GM12878 (cell line): ENCODE measurements at regions not wholly inside any gene's neighbourhood (a gene's known extent, or its start where the extent isn't known, plus 50 kb on each side); places are given as distances from the start of the nearest gene placed in this dataset.

Experiments
- ATAC-seq: fragments of 200-7000 bp; cut with Tn5 transposase; 3 replicates; pipeline ENCODE4 v1.9.1; 2020; ENCODE audit warnings: mild to moderate bottlenecking, moderate library complexity
- BruUV-seq: library from RNA; stranded (reverse); fragments of 400-500 nt; replicated peaks from 2 replicates; lab custom pipeline; 2021; lab: Mats Ljungman, UMichigan
- CTCF ChIA-PET: fragments of 300-600 bp; sonication (Branson Sonifier 250); formaldehyde crosslinking; extraction: SDS; loops from one replicate; lab custom pipeline; 2021; ENCODE audit warnings: inconsistent platforms; lab: Yijun Ruan, JAX
- POLR2A ChIA-PET: fragments of 350-600 bp; formaldehyde crosslinking; extraction: SDS; loops from one replicate; lab custom pipeline; 2021; ENCODE audit warnings: inconsistent platforms; lab: Charles Lee
- RAD21 ChIA-PET: fragments of 300-600 bp; sonication (Branson Sonifier 250); formaldehyde crosslinking; loops from one replicate; lab custom pipeline; 2023; ENCODE audit warnings: antibody characterized with exemption; ENCODE audit not compliant: unreplicated experiment; lab: Charles Lee
- SMC1A ChIA-PET: fragments of 300-600 bp; sonication (Branson Sonifier 250); formaldehyde crosslinking; loops from one replicate; lab custom pipeline; 2023; ENCODE audit not compliant: unreplicated experiment, uncharacterized antibody; lab: Charles Lee
- DNase-seq: peaks from one replicate; pipeline ENCODE4 v3.0.0-alpha.2; 2011; ENCODE audit warnings: low read depth, low spot score
- FAIRE-seq: peaks from 3 replicates; lab custom pipeline; 2011; peaks lifted over from hg19 to GRCh38; lab: Jason Lieb, UNC
- H2AFZ ChIP-seq: 2 replicates; pipeline ENCODE4 v1.6.0; 2011; ENCODE audit warnings: low read depth, low read length, control low read depth; ENCODE audit not compliant: control insufficient read depth
- H3K27ac ChIP-seq: 2 replicates; pipeline ENCODE4 v1.5.1; 2011; ENCODE audit warnings: control low read depth; ENCODE audit not compliant: control insufficient read depth, insufficient read depth
- H3K27me3 ChIP-seq, 2 experiments: replicated peaks in 1 of 2; 2 replicates each; pipeline versions ENCODE4 v1.6.0 to v1.6.1; 2011; ENCODE audit warnings: low read length in 1 of 2; ENCODE audit not compliant: control insufficient read depth in 2 of 2, insufficient read depth in 2 of 2
- H3K36me3 ChIP-seq, 2 experiments: 2 replicates each; pipeline ENCODE4 v1.5.1; 2011; ENCODE audit warnings: low read length in 1 of 2; ENCODE audit not compliant: control insufficient read depth in 2 of 2, insufficient read depth in 2 of 2
- H3K4me1 ChIP-seq: 2 replicates; pipeline ENCODE4 v1.6.1; 2011; ENCODE audit warnings: mild to moderate bottlenecking, low read length, moderate library complexity, mixed read lengths; ENCODE audit not compliant: control insufficient read depth, insufficient read depth
- H3K4me2 ChIP-seq: 2 replicates; pipeline ENCODE4 v1.6.0; 2011; ENCODE audit warnings: control low read depth; ENCODE audit not compliant: control insufficient read depth, insufficient read depth
- H3K4me3 ChIP-seq: fragments of 200-600 bp; sonication (generic); 2 replicates; pipeline ENCODE4 v1.5.1; 2016
- H3K79me2 ChIP-seq: 2 replicates; pipeline ENCODE4 v1.6.0; 2011; ENCODE audit warnings: low read length; ENCODE audit not compliant: control insufficient read depth, insufficient read depth
- H3K9ac ChIP-seq: 2 replicates; pipeline ENCODE4 v1.8.0; 2011; ENCODE audit warnings: low read length, control low read depth, mixed read lengths; ENCODE audit not compliant: control insufficient read depth, insufficient read depth
- H3K9me3 ChIP-seq: replicated peaks from 3 replicates; pipeline ENCODE4 v1.5.1; 2011; ENCODE audit warnings: mild to moderate bottlenecking, low read length; ENCODE audit not compliant: control insufficient read depth, insufficient read depth
- H4K20me1 ChIP-seq: 2 replicates; pipeline ENCODE4 v1.6.0; 2011; ENCODE audit not compliant: control insufficient read depth, insufficient read depth
- CHD4 ChIP-seq: fragments of 200-600 bp; sonication (generic); IDR thresholded peaks from 2 replicates; pipeline ENCODE4 v1.6.1; 2016; ENCODE audit warnings: mild to moderate bottlenecking
- NR2C1 ChIP-seq: fragments of 450-650 bp; IDR thresholded peaks from 2 replicates; pipeline ENCODE4 v1.6.1; 2017; ENCODE audit warnings: antibody characterized with exemption, mild to moderate bottlenecking, moderate library complexity
- SUZ12 ChIP-seq: fragments of 200-600 bp; sonication (generic); IDR thresholded peaks from one replicate; pipeline ENCODE4 v1.6.1; 2018; ENCODE audit warnings: antibody characterized with exemption, mild to moderate bottlenecking; ENCODE audit not compliant: unreplicated experiment
- TCF7 ChIP-seq: IDR thresholded peaks from 2 replicates; pipeline ENCODE4 v1.6.1; 2014; ENCODE audit warnings: antibody characterized with exemption, borderline replicate concordance
- WGBS: methylation state at CpG from one replicate; pipeline ENCODE4 v1.1.6; 2016; ENCODE audit warnings: low lambda C conversion rate; ENCODE audit not compliant: insufficient replicate concordance, insufficient coverage; ENCODE audit errors: missing lambda C conversion rate; 5-methylcytosine and 5-hydroxymethylcytosine counted together
- in situ Hi-C: fragments of 300-500 bp; cut with MboI; formaldehyde crosslinking; loops from 9 replicates; pipeline ENCODE4 v1.14.3; 2018; ENCODE audit warnings: mixed read lengths
- intact Hi-C: fragments of 100-400 bp; cut with micrococcal nuclease; formaldehyde crosslinking; loops from one replicate; pipeline ENCODE4 v1.14.2; 2022; ENCODE audit not compliant: unreplicated experiment

GRCh38 chr9:82597241-82598203 is 465.4 kb downstream of the RASEF start:
- ChIA-PET SMC1A (interaction anchor here (0.6 to 1.4 kb wide), 2 partner anchors 9 to 493 kb away, joined by 3 read pairs; no protein-coding TSS in a partner anchor), CTCF (interaction anchor here (2.6 kb wide), 1 partner anchor 9 kb away, joined by 11 read pairs; no protein-coding TSS in a partner anchor), RAD21 (no interaction called here), POLR2A (interaction anchor here (0.5 kb wide), 1 partner anchor 340 kb away, joined by 3 read pairs; no protein-coding TSS in a partner anchor)
- Histone ChIP-seq H4K20me1 (no peaks in the 10 kb centered on the region), H3K4me1 (no peaks in the 10 kb centered on the region), H2AFZ (no peak overlapping the region), H3K36me3 (no peaks in the 10 kb centered on the region), H3K27ac (no peak overlapping the region), H3K4me3 (no peak overlapping the region), H3K9ac (no peak overlapping the region), H3K4me2 (no peak overlapping the region), H3K79me2 (no peaks in the 10 kb centered on the region), H3K27me3 (no peaks in the 10 kb centered on the region), H3K9me3 (no peaks in the 10 kb centered on the region)
- no TSS peak for BruUV-seq
- ATAC-seq = no peak
- WGBS = 30% methylated on average over 12 of the region's 12 CpGs
- in situ Hi-C loops = no loop called here
- TF ChIP-seq CHD4 (no peak), SUZ12 (no peak), NR2C1 (no peak), TCF7 (no peak)
- no peak for DNase-seq
- FAIRE-seq = no peak
- intact Hi-C loops = no loop called here
